ENCODE measurements at regions not wholly inside any gene's neighbourhood (a gene's known extent, or its start where the extent isn't known, plus 50 kb on each side); places are given as distances from the start of the nearest gene placed in this dataset.
"Not testable (repeated sequence)": the region's sequence is repeated elsewhere in the genome, so short reads cannot be mapped to it uniquely, and the experiment has no call there.

- no peak for DNase-seq
Observed at GRCh38 chr14:86943391-86944365, 1049.3 kb downstream of the GALC start.

DNA sequence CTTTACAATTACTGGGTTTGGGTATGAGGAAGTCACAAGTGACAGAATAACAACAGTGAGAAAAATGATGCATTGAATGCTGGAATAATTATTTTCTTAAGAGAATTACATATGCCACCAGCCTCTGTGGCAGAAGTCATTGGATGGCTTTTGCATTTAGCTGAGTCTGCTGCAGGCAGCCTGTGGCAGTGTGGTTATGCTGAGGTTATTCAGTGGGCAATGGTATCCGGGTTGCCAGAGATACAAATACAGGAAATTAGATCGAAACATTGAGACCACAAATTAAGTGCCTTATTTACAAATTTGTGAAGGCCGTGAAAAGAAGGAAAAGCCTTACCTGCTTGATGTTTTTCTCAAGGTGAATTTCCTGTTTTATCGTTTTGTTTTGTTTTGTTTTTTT lies 1050.0 kb downstream of the GALC start:
- no peak for DNase-seq

DNA sequence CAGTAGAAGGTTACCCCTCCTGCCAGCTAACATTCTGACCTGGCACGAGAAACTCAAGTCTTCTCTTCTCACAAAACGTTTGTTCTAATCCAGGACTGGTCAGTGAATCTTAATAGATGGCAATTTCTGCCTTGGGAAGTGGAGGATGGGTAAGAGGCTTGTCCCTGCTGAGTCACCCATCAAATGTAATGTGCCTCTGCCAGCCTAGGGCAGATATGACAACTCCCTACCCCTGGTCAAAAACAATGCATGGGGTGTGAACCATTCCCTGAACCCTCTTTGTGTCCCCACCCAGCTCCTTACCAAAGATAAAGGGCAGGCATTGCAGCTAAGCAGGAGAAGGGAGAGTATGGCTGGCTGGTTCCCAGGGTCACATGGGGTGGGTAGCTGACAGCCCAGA lies 1052.9 kb downstream of the GALC start:
- no peak for DNase-seq

DNA sequence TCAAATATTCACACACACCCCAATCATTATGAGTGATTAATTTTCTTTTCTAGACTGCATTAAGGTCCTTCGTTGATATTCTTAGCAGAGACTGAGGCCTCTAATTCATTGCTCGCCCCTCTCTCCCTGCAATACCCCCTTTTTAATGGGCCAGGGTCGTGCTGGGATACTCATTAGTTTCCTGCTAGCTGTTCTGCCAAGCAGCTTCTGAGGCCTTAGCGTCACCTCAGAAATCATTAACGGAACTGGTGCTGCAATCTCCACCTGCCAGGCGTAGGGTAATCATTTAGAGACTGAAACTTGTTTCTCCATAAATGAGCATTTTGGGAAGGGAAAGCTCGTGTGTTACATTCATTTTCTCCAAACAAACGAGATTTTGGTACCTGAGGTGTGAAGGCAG lies 1054.7 kb downstream of the GALC start:
- DNase-seq, result no peak

GRCh38 chr14:86936556-86936955 lies 1056.4 kb downstream of the GALC start:
- DNase-seq, result no peak

DNA sequence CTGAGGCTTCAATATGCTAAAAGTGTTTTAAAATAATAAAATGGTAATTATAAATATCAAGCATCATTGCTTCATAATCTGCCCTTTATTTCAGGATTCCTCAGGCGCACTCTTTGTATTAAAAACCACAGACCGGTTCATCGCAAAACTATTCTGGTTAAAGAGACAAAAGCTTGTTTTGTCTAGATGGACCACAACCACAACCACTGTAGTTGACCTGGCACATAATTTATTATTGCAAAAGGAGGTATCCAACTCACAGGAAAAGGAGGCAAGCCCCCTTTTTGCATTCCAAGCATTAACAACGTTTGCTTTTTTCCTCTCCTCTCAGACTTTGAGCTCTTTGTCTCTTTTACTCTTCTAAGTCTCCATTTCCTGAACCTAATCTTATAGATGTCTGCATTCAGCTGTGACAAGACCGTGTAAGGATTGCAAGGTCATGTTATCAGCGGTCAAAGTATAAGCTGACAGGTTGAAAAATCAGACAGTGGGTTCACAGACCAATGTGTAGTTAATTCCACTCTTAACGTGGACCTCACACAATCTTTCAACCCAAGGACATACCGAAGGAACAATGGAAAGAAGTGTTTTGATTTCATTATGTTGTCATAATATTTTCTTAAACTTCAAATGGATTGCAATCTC lies 1057.6 kb downstream of the GALC start:
- no peak for DNase-seq

DNA sequence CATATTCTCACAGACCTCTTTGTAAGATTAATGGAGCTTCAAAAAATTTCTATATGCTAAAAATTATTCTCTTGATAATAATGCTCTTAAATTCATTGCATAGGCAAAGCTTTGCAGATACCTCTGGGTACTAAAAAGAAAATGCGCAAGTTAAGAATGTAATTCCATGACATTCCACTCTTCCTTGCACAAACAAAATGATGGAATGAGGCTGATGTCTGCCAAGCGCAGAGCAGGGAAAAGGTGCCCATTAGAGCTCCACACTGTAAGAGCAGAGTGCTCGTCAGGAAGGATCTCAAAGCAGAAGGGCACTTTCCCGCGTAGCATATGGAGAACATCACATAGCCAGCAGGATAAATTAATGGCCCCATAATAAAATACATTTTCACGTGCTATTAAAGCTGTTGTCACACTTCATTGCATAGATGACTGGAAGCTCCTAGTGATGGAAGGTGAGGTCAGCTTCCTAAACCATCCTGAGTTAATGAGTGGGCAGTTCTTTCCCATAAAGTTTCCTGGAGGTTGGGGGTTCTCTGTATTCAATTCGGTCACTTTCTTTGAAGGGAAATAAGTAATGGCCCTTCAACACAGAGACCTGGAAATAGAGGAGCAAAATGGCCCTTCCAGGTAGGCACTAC lies 1058.9 kb downstream of the GALC start:
- DNase-seq, result no peak

- no peak for DNase-seq
Observed at GRCh38 chr14:86933460-86933859, 1059.5 kb downstream of the GALC start.

DNA sequence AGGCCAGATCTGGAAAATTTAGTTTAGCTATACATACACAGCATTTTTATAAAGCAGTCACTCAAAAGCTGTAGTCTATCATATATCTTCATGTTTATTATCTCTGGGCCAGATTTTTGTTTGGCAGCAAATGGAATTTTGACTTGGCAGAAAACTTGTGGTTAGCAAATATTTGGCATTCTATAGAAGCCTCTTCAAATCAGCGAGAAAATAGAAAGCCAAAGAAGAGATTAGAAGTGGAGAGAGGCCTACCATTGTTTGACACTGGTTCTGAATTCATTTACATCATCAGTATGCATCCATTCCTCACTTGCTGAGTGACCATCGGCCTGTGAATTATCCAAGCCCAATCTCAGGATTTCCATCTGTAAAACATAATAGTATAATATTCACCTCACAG lies 1077.6 kb downstream of the GALC start:
- DNase-seq, result no peak

DNA sequence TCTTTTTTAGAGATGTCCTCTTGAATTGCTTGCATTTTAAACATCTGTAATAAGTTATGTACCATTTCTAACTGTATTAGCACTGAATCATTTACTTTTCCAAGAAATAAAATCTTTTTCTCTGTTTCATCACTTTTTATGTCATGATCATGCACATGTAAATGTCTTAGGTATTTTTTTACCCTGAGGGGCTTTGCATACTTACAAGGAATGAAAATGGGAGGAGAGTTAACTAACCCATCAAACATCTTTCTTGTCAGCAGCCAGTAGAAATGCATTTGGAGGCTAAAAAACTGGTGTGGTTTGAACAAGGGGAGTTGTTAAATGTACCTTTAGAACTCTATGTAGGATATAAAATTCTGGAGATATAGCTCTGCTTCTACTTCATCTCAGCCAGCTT lies 1080.3 kb downstream of the GALC start:
- DNase-seq, result no peak

- DNase-seq, result no peak
Observed at GRCh38 chr14:86911486-86911885, 1081.5 kb downstream of the GALC start.

DNA sequence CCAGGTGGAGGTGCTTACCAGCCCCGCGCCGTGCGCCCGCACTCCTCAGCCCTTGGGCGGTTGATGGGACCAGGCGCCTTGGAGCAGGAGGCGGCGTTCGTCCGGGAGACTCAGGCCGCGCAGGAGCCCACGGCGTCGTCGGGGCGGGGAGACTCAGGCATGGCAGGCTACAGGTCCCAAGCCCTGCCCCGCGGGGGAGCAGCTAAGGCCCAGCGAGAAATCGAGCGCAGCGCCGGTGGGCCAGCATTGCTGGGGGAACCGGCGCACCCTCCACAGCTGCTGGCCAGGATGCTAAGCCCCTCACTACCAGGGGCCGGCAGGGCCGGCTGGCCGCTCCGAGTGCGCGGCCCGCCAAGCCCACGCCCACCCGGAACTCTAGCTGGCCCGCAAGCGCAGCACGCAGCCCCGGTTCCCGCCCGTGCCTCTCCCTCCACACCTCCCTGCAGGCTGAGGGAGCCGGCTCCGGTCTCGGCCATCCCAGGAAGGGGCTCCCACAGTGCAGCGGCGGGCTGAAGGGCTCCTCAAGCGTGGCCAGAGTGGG lies 1087.5 kb downstream of the GALC start:
- not testable (repeated sequence) for DNase-seq

- no peak for DNase-seq
Observed at GRCh38 chr14:86902176-86902950, 1090.6 kb downstream of the GALC start.

- DNase-seq, result no peak
Observed at GRCh38 chr14:86897704-86898513, 1095.1 kb downstream of the GALC start.

GRCh38 chr14:86897224-86897623 lies 1095.8 kb downstream of the GALC start:
- no peak for DNase-seq

DNA sequence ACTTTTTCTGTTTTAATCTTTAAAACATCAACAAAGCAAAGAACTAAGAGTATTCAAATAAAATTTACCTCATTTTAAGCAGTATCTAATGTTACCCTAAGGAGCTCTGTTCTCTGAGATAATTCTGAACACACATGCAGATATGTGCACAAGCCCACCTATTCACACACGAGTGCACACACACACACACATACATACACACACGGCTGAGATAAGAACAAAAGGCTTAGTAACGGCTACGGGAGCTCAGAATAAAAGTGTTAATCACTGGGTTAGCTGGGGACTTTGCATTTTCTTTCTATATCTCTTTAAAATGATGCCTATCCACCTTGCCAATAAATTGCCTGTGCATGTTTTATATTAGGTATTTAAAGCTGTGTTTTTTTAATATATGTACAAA lies 1096.3 kb downstream of the GALC start:
- no peak for DNase-seq

DNA sequence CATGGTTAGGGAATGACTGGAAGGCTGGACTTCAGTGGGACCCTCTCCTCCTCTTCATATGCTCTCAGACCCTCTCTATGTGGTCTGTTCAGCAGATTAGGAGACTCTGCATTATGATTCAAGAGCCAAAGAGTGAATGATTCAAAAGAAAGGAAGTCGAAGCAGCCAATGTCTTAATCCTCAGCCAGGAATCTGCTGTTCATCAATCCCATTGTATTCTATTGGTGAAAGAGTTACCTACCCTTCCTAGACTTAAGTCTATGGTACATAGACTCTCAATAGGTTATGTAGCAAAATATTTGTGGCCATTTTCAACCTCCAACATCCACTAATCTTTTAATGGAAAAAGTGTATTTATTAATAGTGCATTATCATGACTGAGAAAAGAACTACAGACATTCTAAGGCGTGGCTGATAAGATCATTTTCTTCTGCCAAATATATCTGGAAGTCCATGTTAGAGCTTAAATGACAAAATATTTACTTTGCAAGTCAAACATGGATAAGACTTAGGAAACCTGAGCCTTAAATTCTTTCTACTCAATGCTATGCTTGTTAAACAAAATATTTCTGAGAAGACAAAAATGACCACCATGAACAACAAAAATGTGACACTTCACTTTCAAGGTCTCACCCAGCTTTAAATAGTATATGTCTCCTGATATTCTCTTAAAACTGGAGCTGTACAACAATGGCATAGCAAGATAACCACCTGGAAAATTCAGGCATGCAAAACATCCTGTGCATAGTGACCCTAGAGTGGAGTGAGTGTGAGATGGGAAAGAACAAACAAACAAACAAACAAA lies 1100.6 kb downstream of the GALC start:
- DNase-seq, result no peak

DNA sequence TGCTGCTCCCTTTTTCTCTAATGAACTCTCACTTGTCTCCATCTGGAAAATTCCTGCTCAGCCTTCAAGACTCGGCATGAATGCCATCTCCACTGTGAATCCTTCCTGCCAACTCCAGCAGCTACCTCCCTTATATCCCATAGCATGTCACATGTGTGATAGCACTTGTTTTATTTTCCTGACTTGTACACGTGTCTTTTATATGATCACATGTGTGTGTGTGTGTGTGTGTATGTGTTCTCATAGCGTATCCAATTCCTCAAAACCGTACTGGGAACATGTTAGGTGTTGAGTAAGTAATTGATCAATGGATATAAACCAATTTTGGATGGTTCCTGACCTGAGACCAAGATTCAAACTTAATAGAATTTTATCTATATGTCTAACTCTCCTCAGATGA lies 1107.7 kb downstream of the GALC start:
- DNase-seq, result no peak

GRCh38 chr14:86884498-86884897 lies 1108.5 kb downstream of the GALC start:
- DNase-seq, result no peak

DNA sequence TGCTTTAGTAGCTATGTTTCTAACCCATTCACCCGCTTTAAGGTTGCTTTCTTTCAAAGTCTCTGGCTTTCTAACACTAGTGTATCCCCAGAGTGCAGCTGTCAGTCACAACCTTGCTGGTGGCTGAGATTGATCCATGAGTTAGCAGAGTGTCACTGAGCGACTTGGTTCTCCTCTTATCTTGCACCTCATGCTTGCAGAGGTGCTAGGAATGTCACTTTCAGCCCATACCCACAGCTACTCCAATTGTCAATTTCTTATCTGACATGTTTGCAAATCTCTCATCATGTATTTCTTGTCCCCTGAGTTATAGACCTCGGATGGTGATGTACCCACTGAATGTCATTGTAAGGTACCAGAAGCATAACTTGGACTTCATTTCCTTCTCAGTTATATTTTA lies 1110.2 kb downstream of the GALC start:
- no peak for DNase-seq

DNA sequence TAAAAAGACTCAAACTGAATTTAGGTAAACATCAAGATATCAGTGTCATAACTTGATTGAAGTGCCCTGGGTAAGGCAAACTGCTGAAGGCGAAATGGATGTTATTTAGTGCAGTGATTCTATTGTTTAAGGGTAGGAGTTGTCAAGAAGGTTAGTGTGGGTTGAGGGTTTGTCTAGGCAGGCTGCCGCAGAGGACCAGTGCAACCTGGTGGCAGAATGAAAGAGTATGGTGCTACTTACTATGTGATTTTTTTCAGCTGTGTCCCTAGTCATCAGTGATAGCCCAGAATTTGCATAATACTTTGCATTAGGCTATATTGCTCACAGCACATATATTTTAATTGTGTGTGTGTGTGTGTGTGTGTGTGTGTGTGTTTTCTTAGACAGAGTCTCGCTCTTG lies 1127.0 kb downstream of the GALC start:
- no peak for DNase-seq

All from NK-92 treated with Interleukin-12 subunit alpha and Interleukin-12 subunit beta, amount 100 ng/mL, for 24 hours (cell line).